NCI-H510A treated with DMSO at 0.1 percent for 48 hours (cell line): ENCODE measurements at regions not wholly inside any gene's neighbourhood (a gene's known extent, or its start where the extent isn't known, plus 50 kb on each side); places are given as distances from the start of the nearest gene placed in this dataset.
A peak's percentile ranks its signal among the peaks of the same experiment; 100 is the strongest.
"Not testable (repeated sequence)": the region's sequence is repeated elsewhere in the genome, so short reads cannot be mapped to it uniquely, and the experiment has no call there.

Source experiments
- DNase-seq: peaks from one replicate; lab custom pipeline; 2025; lab: John Stamatoyannopoulos, UW

DNA sequence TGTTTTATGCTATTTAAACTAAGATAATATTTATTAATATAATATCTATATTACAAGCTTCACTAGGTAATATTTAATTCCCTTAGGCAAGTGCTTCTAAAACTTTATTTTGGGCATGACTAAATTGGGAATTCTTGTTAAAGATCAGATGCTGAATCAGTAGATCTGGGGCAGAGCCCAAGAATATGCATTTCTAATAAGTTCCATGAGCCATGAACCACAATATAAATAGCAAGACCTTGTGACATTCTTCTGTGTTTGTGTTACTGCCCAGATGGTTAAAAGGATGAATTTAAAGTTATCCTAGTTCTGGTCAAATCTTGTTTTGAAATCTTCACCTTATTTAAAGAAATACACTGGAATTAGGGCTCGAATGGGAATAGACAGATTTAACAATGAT is 258.4 kb upstream of the CACNA2D1 start:
- DNase-seq, result no peak

DNA sequence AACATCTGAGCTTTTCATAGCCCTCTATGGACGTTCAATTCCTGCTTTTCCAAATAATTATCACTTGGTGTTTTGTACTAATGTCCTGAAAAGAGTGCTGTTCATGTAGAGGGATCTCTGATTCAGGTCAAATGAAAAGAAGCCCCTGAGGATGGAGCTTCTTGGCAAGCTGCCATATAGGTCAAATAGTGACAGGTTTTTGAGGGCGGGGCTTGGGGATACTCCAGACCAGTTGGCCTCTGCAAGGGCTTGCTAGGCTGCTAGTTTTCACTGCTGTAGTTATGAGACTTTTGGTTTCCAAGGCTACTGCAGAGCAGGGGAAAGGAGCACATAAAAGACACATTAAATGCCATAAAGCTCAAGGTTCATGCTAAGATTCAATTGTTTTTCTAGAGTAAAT is 257.2 kb upstream of the CACNA2D1 start:
- DNase-seq, result no peak

GRCh38 chr7:82699773-82700186 is 256.2 kb upstream of the CACNA2D1 start:
- no peak for DNase-seq

- no peak for DNase-seq
Observed at GRCh38 chr7:82697897-82698296, 254.3 kb upstream of the CACNA2D1 start.

DNA sequence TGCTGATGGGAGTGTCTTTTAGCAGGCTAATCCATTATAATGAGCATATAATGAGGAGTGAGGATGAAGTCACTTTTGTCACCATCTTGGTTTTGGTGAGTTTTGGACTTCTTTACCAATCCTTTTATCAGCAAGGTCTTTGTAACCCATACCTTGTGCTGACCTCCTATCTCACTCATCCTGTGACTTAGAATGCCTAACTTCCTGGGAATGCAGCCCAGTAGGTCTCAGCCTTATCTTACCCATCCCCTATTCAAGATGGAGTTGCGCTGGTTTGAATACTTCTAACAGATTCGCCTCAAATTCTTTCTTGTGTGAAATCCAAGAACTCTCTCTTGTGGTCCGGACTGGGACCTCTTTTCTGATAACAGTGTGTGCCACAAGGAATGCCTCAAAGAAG is 253.1 kb upstream of the CACNA2D1 start:
- DNase-seq, result no peak

DNA sequence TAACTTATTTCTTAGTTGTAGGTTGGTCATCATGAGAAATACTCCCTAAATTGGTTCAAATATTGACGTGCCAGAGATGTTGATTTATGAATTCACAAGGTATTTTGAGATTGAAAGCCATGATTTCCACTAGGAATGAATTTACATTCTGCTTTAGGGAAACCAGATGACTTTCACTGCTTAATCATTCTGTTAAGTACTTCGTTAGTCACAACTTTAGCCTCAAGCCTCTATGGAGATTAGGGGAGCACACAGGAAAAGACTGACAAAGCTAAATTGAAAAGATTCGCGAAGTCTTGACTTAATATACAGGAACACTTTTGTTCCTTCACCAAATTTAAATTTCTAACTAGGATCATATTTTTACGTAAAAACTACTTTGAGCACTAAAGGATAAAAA is 250.4 kb upstream of the CACNA2D1 start:
- no peak for DNase-seq

DNA sequence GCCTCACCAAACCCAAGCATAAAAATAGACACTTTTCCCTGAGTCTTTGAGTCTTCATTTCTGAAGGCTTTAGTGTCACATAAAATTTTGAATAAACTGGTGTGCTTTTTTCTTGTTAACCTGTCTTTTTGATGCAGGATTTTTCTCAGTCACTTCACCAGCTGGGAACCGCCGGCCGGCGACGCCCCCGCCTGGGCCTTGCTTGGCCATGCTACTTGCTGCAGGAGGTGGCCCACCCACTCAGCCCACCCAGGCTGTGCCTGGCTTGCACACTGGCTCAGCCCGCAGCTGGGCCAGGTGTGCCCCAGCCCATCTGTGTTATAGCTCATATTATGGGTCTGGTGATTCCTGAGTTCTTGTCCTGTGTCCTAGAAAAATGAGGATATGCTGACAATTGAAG is 247.4 kb upstream of the CACNA2D1 start:
- DNase-seq, result no peak

DNA sequence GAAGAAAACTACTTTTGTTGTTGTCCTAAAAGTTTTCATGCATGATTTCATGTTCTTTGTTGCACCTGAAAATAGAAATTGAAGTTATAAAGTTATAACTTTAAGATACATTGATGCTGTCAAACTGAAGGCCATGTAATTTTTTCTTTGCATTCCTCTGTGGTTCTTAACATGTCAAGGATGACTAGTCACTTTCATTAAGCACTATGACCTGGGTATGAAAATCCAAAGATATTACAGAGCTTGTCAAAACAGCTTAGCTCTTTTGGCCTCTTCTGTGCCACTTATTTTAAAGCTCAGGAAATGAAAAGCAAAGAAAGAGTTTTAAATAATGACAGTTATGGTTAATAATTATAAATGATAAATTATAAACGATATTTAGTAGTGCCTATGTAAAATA is 241.6 kb upstream of the CACNA2D1 start:
- DNase-seq, result no peak

GRCh38 chr7:82678716-82679115 is 235.1 kb upstream of the CACNA2D1 start:
- DNase-seq, result no peak

DNA sequence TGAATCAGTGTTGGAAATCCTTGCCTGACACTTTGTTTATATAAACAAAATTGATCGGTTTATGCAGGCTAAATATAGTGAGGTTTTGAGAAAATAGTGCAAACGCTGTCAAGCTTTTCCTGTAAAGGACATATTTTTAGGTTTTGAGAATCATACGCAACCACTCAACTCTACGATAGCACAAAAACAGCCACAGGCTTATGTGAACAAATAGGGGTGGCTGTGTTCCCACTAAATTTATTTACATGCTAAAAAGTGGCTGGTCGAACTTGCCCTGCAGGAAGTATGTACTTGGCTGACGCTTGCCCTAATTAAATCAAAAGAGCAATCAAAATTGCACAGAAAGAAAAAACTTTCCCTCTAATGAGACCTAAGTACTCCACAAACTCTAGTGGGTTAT is 234.7 kb upstream of the CACNA2D1 start:
- DNase-seq, result no peak

DNA sequence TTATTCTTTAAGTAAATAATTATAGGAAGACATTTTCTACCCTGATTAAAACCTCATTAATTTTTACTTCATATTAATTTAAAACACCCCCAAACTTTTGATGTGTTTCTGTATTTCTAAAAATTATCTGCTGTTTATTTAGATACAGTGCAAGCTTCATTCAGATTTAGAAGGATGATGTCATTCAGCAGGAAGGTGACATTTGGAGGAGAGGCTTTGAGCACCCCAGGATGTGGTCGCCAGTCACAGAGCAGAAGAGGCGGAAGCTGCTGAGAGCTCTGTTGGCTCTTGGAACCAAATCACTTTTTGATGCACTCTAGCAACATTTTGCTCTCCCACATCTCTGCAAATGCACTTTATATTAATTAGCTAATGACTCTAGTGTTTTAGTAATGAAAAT is 233.9 kb upstream of the CACNA2D1 start:
- DNase-seq, result no peak

- no peak for DNase-seq
Observed at GRCh38 chr7:82676777-82677463, 233.3 kb upstream of the CACNA2D1 start.

- no peak for DNase-seq
Observed at GRCh38 chr7:82675396-82675795, 231.8 kb upstream of the CACNA2D1 start.

GRCh38 chr7:82674268-82674667 is 230.7 kb upstream of the CACNA2D1 start:
- DNase-seq, result no peak

DNA sequence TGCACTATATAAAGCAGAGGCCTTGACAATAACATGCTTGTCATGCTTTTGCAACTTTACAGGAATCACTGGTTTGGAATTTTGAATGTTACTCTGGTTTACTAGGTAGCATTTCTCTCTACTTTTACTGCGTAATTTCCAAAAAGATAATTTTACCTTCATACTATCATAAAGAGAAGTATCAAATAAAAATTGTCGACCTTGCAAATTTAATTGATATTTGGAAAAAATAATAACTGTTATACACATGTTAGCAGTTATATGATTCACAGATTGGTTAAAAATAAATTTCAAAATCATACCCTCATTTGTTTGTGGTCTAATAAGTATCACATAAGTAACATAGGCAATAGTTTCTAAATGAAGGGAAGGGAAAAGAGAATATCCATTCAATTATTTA is 228.5 kb upstream of the CACNA2D1 start:
- DNase-seq, result no peak

DNA sequence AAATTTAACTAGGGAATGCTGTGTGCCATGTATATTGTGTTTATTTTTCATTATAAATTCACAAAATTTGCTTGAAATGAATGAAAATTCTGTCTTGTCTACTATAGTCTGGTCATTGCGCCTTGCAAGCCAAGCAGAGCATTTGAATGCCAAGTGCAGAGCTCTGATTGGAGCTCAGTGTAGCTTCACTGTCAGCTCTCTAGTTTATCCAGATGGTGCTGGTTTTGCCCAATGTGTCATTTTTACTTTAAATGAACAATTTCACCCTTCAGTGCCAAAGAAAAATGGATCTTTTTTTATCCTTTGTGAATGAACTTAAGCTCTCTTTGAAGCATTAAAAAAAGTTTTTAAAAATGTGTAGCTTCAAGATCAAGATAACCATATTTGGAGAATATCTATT is 225.6 kb upstream of the CACNA2D1 start:
- DNase-seq, result no peak

GRCh38 chr7:82668676-82669075 is 225.1 kb upstream of the CACNA2D1 start:
- DNase-seq, result no peak

- no peak for DNase-seq
Observed at GRCh38 chr7:82665966-82666507, 222.5 kb upstream of the CACNA2D1 start.

DNA sequence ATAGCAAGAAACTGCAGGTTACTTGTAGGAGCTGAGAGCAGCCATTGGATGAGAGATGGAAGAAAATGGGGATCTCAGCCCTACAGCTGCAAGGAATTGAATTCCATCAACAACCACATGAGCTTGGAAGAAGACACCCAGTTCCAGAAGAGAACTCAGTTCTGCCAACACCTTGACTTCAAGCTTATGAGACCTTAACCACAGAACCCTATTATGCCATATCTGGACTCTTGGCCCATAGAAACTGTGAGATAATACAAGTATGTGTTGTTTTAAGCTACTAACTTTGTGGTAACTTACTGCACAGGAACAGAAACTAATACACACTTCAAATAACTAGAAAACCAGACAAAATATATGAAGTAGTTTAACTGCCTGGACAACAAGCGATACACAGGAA is 212.4 kb upstream of the CACNA2D1 start:
- no peak for DNase-seq

- DNase-seq, result not testable (repeated sequence)
Observed at GRCh38 chr7:82650095-82650494, 206.5 kb upstream of the CACNA2D1 start.

DNA sequence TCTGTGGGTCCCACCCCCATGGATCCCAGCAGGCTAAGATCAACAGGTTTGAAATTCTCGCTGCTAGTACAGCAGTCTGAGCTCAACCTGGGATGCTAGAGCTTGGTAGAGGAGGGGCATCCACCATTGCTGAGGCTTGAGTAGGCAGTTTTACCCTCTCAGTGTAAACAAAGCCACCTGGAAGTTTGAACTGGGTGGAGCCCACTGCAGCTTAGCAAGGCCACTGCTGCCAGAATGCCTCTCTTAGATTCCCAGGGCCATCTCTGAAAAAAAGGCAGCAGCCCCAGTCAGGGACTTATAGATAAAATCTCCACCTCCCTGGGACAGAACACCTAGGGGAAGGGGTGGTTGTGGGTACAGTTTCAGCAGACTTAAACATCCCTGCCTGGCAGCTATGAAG is 190.0 kb upstream of the CACNA2D1 start:
- DNase-seq, result peak; percentile 2

- no peak for DNase-seq
Observed at GRCh38 chr7:82631998-82632397, 188.4 kb upstream of the CACNA2D1 start.

GRCh38 chr7:82629583-82629982 is 186.0 kb upstream of the CACNA2D1 start:
- DNase-seq, result no peak

DNA sequence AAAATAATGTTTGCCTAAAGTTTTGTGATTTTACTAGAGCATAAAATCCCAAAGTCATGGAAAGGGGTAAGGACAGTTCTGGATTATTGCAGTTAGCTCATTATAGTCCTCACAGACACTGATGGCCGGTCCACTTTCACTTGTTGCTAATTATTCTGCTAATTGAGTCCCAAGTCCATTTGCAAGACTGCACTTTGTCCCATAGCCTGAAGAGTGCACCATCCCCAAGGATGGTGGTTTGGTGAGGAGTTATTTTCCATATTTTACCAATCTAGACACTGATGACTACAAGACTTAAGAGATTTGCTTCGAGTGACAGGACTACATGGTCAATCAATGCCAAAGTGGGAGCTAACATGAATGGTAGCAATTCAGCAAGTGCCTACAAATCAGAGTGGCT is 181.8 kb upstream of the CACNA2D1 start:
- no peak for DNase-seq
